Activated T-helper 17 cell treated with anti-CD3 and anti-CD28 coated beads, Interleukin-2, amount 50 U/mL, for 72 hours (primary cell): ENCODE measurements at regions not wholly inside any gene's neighbourhood (a gene's known extent, or its start where the extent isn't known, plus 50 kb on each side); places are given as distances from the start of the nearest gene placed in this dataset.

ENCODE experiments used
- ATAC-seq: fragments of 150-1000 bp; cut with Tn5 transposase; replicated peaks from 2 replicates; pipeline ENCODE4 v1.10.0; 2021; ENCODE audit warnings: mild to moderate bottlenecking, moderate library complexity
- H3K27ac Mint-ChIP-seq: one replicate; pipeline ENCODE4 v1.8.0; 2022; ENCODE audit warnings: mixed read lengths
- H3K27me3 Mint-ChIP-seq: one replicate; pipeline ENCODE4 v1.8.0; 2022; ENCODE audit warnings: mixed read lengths
- H3K36me3 Mint-ChIP-seq: one replicate; pipeline ENCODE4 v1.8.0; 2022; ENCODE audit warnings: low read depth, mild to moderate bottlenecking, mixed read lengths
- H3K4me1 Mint-ChIP-seq: one replicate; pipeline ENCODE4 v1.8.0; 2022; ENCODE audit warnings: mixed read lengths
- H3K4me3 Mint-ChIP-seq: one replicate; pipeline ENCODE4 v1.8.0; 2022; ENCODE audit warnings: mild to moderate bottlenecking, mixed read lengths
- H3K9me3 Mint-ChIP-seq: one replicate; pipeline ENCODE4 v1.8.0; 2022; ENCODE audit warnings: mixed read lengths

GRCh38 chr4:18846313-18846712, 824.8 kb upstream of the LCORL start:
- Mint-ChIP-seq H3K27ac (no peak overlapping the region), H3K9me3 (peaks cover 29% of the 10 kb centered on the region), H3K27me3 (no peaks in the 10 kb centered on the region), H3K4me1 (no peaks in the 10 kb centered on the region), H3K4me3 (no peak overlapping the region), H3K36me3 (no peaks in the 10 kb centered on the region)
- no peak for ATAC-seq

- Mint-ChIP-seq H3K27me3 (no peaks in the 10 kb centered on the region), H3K36me3 (no peaks in the 10 kb centered on the region), H3K27ac (no peak overlapping the region), H3K4me1 (no peaks in the 10 kb centered on the region), H3K9me3 (peaks cover 28% of the 10 kb centered on the region), H3K4me3 (no peak overlapping the region)
- ATAC-seq, result no peak
Measured at GRCh38 chr4:18844726-18845125, 823.2 kb upstream of the LCORL start.

GRCh38 chr4:18842431-18842830, 820.9 kb upstream of the LCORL start:
- no peaks in the 10 kb centered on the region for H3K4me1 Mint-ChIP-seq
- H3K9me3 Mint-ChIP-seq, result peaks cover 24% of the 10 kb centered on the region
- no peaks in the 10 kb centered on the region for H3K36me3 Mint-ChIP-seq
- ATAC-seq, result no peak
- no peak overlapping the region for H3K4me3 Mint-ChIP-seq
- H3K27me3 Mint-ChIP-seq, result no peaks in the 10 kb centered on the region
- no peak overlapping the region for H3K27ac Mint-ChIP-seq

- no peak overlapping the region for H3K27ac Mint-ChIP-seq
- H3K9me3 Mint-ChIP-seq, result peaks cover 20% of the 10 kb centered on the region
- H3K36me3 Mint-ChIP-seq, result no peaks in the 10 kb centered on the region
- no peaks in the 10 kb centered on the region for H3K27me3 Mint-ChIP-seq
- H3K4me3 Mint-ChIP-seq, result no peak overlapping the region
- no peaks in the 10 kb centered on the region for H3K4me1 Mint-ChIP-seq
- ATAC-seq, result no peak
Measured at GRCh38 chr4:18840481-18840880, 818.9 kb upstream of the LCORL start.

GRCh38 chr4:18816228-18816895, 794.8 kb upstream of the LCORL start:
- H3K27ac Mint-ChIP-seq, result no peak overlapping the region
- no peak for ATAC-seq
- no peak overlapping the region for H3K4me3 Mint-ChIP-seq
- no peaks in the 10 kb centered on the region for H3K27me3 Mint-ChIP-seq
- no peaks in the 10 kb centered on the region for H3K4me1 Mint-ChIP-seq
- H3K9me3 Mint-ChIP-seq, result peaks cover 9% of the 10 kb centered on the region
- H3K36me3 Mint-ChIP-seq, result no peaks in the 10 kb centered on the region

GRCh38 chr4:18815779-18816173, 794.2 kb upstream of the LCORL start:
- no peak for ATAC-seq
- H3K4me1 Mint-ChIP-seq, result no peaks in the 10 kb centered on the region
- H3K27ac Mint-ChIP-seq, result no peak overlapping the region
- no peaks in the 10 kb centered on the region for H3K36me3 Mint-ChIP-seq
- H3K9me3 Mint-ChIP-seq, result peaks cover 14% of the 10 kb centered on the region
- H3K27me3 Mint-ChIP-seq, result no peaks in the 10 kb centered on the region
- H3K4me3 Mint-ChIP-seq, result no peak overlapping the region

- no peak for ATAC-seq
- peaks cover 10% of the 10 kb centered on the region for H3K9me3 Mint-ChIP-seq
- no peaks in the 10 kb centered on the region for H3K27me3 Mint-ChIP-seq
- H3K27ac Mint-ChIP-seq, result no peak overlapping the region
- no peak overlapping the region for H3K4me3 Mint-ChIP-seq
- H3K36me3 Mint-ChIP-seq, result no peaks in the 10 kb centered on the region
- H3K4me1 Mint-ChIP-seq, result no peaks in the 10 kb centered on the region
Measured at GRCh38 chr4:18815081-18815778, 793.7 kb upstream of the LCORL start.

- H3K4me1 Mint-ChIP-seq, result no peaks in the 10 kb centered on the region
- no peak overlapping the region for H3K4me3 Mint-ChIP-seq
- no peak for ATAC-seq
- no peaks in the 10 kb centered on the region for H3K27me3 Mint-ChIP-seq
- H3K9me3 Mint-ChIP-seq, result peaks cover 10% of the 10 kb centered on the region
- no peaks in the 10 kb centered on the region for H3K36me3 Mint-ChIP-seq
- no peak overlapping the region for H3K27ac Mint-ChIP-seq
Measured at GRCh38 chr4:18813771-18814170, 792.2 kb upstream of the LCORL start.

- H3K36me3 Mint-ChIP-seq, result no peaks in the 10 kb centered on the region
- H3K27ac Mint-ChIP-seq, result no peak overlapping the region
- no peaks in the 10 kb centered on the region for H3K4me1 Mint-ChIP-seq
- H3K27me3 Mint-ChIP-seq, result no peaks in the 10 kb centered on the region
- no peak for ATAC-seq
- H3K9me3 Mint-ChIP-seq, result peaks cover 10% of the 10 kb centered on the region
- H3K4me3 Mint-ChIP-seq, result no peak overlapping the region
Measured at GRCh38 chr4:18813055-18813454, 791.5 kb upstream of the LCORL start.

- H3K27me3 Mint-ChIP-seq, result no peaks in the 10 kb centered on the region
- H3K4me3 Mint-ChIP-seq, result no peak overlapping the region
- ATAC-seq, result no peak
- peaks cover 8% of the 10 kb centered on the region for H3K9me3 Mint-ChIP-seq
- no peaks in the 10 kb centered on the region for H3K36me3 Mint-ChIP-seq
- no peaks in the 10 kb centered on the region for H3K4me1 Mint-ChIP-seq
- no peak overlapping the region for H3K27ac Mint-ChIP-seq
Measured at GRCh38 chr4:18803781-18804180, 782.2 kb upstream of the LCORL start.

GRCh38 chr4:18798123-18798522, 776.6 kb upstream of the LCORL start:
- no peak for ATAC-seq
- H3K9me3 Mint-ChIP-seq, result peaks cover 8% of the 10 kb centered on the region
- no peak overlapping the region for H3K4me3 Mint-ChIP-seq
- no peaks in the 10 kb centered on the region for H3K4me1 Mint-ChIP-seq
- no peaks in the 10 kb centered on the region for H3K36me3 Mint-ChIP-seq
- H3K27me3 Mint-ChIP-seq, result no peaks in the 10 kb centered on the region
- H3K27ac Mint-ChIP-seq, result no peak overlapping the region

GRCh38 chr4:18795794-18796193, 774.2 kb upstream of the LCORL start:
- ATAC-seq, result no peak
- Mint-ChIP-seq H3K4me1 (no peaks in the 10 kb centered on the region), H3K4me3 (no peak overlapping the region), H3K36me3 (no peaks in the 10 kb centered on the region), H3K9me3 (peaks cover 8% of the 10 kb centered on the region), H3K27me3 (no peaks in the 10 kb centered on the region), H3K27ac (no peak overlapping the region)

- H3K27ac Mint-ChIP-seq, result no peak overlapping the region
- no peaks in the 10 kb centered on the region for H3K27me3 Mint-ChIP-seq
- H3K4me3 Mint-ChIP-seq, result no peak overlapping the region
- no peaks in the 10 kb centered on the region for H3K36me3 Mint-ChIP-seq
- ATAC-seq, result no peak
- peaks cover 3% of the 10 kb centered on the region for H3K9me3 Mint-ChIP-seq
- H3K4me1 Mint-ChIP-seq, result no peaks in the 10 kb centered on the region
Measured at GRCh38 chr4:18777190-18777930, 755.8 kb upstream of the LCORL start.

GRCh38 chr4:18767921-18768320, 746.4 kb upstream of the LCORL start:
- no peaks in the 10 kb centered on the region for H3K27me3 Mint-ChIP-seq
- peaks cover 12% of the 10 kb centered on the region for H3K9me3 Mint-ChIP-seq
- no peak overlapping the region for H3K4me3 Mint-ChIP-seq
- no peak overlapping the region for H3K27ac Mint-ChIP-seq
- ATAC-seq, result no peak
- no peaks in the 10 kb centered on the region for H3K36me3 Mint-ChIP-seq
- no peaks in the 10 kb centered on the region for H3K4me1 Mint-ChIP-seq

- Mint-ChIP-seq H3K4me1 (no peaks in the 10 kb centered on the region), H3K4me3 (no peak overlapping the region), H3K36me3 (no peaks in the 10 kb centered on the region), H3K27me3 (no peaks in the 10 kb centered on the region), H3K27ac (no peak overlapping the region), H3K9me3 (peaks cover 13% of the 10 kb centered on the region)
- ATAC-seq, result no peak
Measured at GRCh38 chr4:18756671-18757070, 735.1 kb upstream of the LCORL start.
